ENCODE measurements at regions not wholly inside any gene's neighbourhood (a gene's known extent, or its start where the extent isn't known, plus 50 kb on each side); places are given as distances from the start of the nearest gene placed in this dataset.
A peak's percentile ranks its signal among the peaks of the same experiment; 100 is the strongest.

GRCh38 chr1:88351960-88352359 is 332.1 kb upstream of the PKN2 start:
- Histone ChIP-seq H3K4me3 (ENCODE audit: low read length in 3 of 3) (no peak overlapping the region), H3K27ac (ENCODE audit: low read depth in 2 of 2, low read length in 2 of 2) (no peak overlapping the region), H3K27me3 (ENCODE audit: control insufficient read depth, insufficient read depth, low read length) (no peaks in the 10 kb centered on the region), H3K9me3 (ENCODE audit: control insufficient read depth in 2 of 3, insufficient read depth in 1 of 3, low read length in 3 of 3) (no peaks in the 10 kb centered on the region), H3K36me3 (ENCODE audit: control insufficient read depth in 2 of 3, insufficient read depth in 3 of 3, low read length in 3 of 3) (no peaks in the 10 kb centered on the region), H3K4me1 (ENCODE audit: control insufficient read depth in 2 of 3, insufficient read depth in 2 of 3, low read depth in 1 of 3, low read length in 3 of 3) (no peaks in the 10 kb centered on the region), H3K9ac (ENCODE audit: low read length in 3 of 3) (no peak overlapping the region)
- peak in 1 of 5 donors; percentile 7 for DNase-seq
- no peak for FAIRE-seq
- intact Hi-C loops (cut with DNase I): no loop called here
- TF ChIP-seq CTCF (IDR thresholded peaks at IDR 0.05; ENCODE audit: borderline replicate concordance, extremely low read depth, insufficient read depth): no peak

DNA sequence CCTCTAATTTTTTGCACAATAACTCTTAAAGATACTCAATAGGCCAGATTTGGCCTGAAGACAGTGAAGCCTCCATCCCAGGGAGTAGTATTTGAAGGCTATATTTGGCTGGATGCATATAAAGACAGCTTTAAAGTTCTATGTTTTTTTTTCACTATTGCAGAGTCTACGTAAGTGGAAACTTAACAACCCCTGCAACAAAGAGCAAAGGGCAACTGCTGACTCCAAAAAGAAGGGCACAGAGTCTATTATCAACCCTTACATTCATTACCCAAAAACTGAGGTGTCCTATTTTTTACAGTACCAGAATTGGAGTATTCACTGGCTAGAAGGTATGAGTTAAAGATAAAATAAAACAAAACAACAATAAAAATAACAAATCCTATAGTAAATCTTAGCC is 329.8 kb upstream of the PKN2 start:
- Histone ChIP-seq H3K4me3 (ENCODE audit: low read length in 3 of 3) (no peak overlapping the region), H3K27me3 (ENCODE audit: control insufficient read depth, insufficient read depth, low read length) (no peaks in the 10 kb centered on the region), H3K4me1 (ENCODE audit: control insufficient read depth in 2 of 3, insufficient read depth in 2 of 3, low read depth in 1 of 3, low read length in 3 of 3) (no peaks in the 10 kb centered on the region), H3K27ac (ENCODE audit: low read depth in 2 of 2, low read length in 2 of 2) (no peak overlapping the region), H3K9ac (ENCODE audit: low read length in 3 of 3) (no peak overlapping the region), H3K9me3 (ENCODE audit: control insufficient read depth in 2 of 3, insufficient read depth in 1 of 3, low read length in 3 of 3) (no peaks in the 10 kb centered on the region), H3K36me3 (ENCODE audit: control insufficient read depth in 2 of 3, insufficient read depth in 3 of 3, low read length in 3 of 3) (no peaks in the 10 kb centered on the region)
- intact Hi-C loops (cut with DNase I): no loop called here
- no peak for TF ChIP-seq CTCF (IDR thresholded peaks at IDR 0.05; ENCODE audit: borderline replicate concordance, extremely low read depth, insufficient read depth)
- DNase-seq (no peak), FAIRE-seq (no peak)

- Histone ChIP-seq H3K27me3 (ENCODE audit: control insufficient read depth, insufficient read depth, low read length) (no peaks in the 10 kb centered on the region), H3K9me3 (ENCODE audit: control insufficient read depth in 2 of 3, insufficient read depth in 1 of 3, low read length in 3 of 3) (no peaks in the 10 kb centered on the region), H3K27ac (ENCODE audit: low read depth in 2 of 2, low read length in 2 of 2) (no peak overlapping the region), H3K36me3 (ENCODE audit: control insufficient read depth in 2 of 3, insufficient read depth in 3 of 3, low read length in 3 of 3) (no peaks in the 10 kb centered on the region), H3K4me1 (ENCODE audit: control insufficient read depth in 2 of 3, insufficient read depth in 2 of 3, low read depth in 1 of 3, low read length in 3 of 3) (no peaks in the 10 kb centered on the region), H3K4me3 (ENCODE audit: low read length in 3 of 3) (no peak overlapping the region), H3K9ac (ENCODE audit: low read length in 3 of 3) (no peak overlapping the region)
- no peak for FAIRE-seq
- TF ChIP-seq CTCF (IDR thresholded peaks at IDR 0.05; ENCODE audit: borderline replicate concordance, extremely low read depth, insufficient read depth): no peak
- DNase-seq: peak in 2 of 5 donors; percentile 9 to 56
- intact Hi-C loops (cut with DNase I): no loop called here
These were observed 326.3 kb upstream of the PKN2 start for GRCh38 chr1:88357729-88358128.

GRCh38 chr1:88371436-88372023 is 312.5 kb upstream of the PKN2 start:
- no peak overlapping the region for H3K27ac ChIP-seq (ENCODE audit: low read depth in 2 of 2, low read length in 2 of 2)
- intact Hi-C loops (cut with DNase I): no loop called here
- FAIRE-seq (no peak), DNase-seq (no peak)
- H3K9ac ChIP-seq (ENCODE audit: low read length in 3 of 3): no peak overlapping the region
- no peak for TF ChIP-seq CTCF (IDR thresholded peaks at IDR 0.05; ENCODE audit: borderline replicate concordance, extremely low read depth, insufficient read depth)
- H3K4me1 ChIP-seq (ENCODE audit: control insufficient read depth in 2 of 3, insufficient read depth in 2 of 3, low read depth in 1 of 3, low read length in 3 of 3): no peaks in the 10 kb centered on the region
- H3K9me3 ChIP-seq (ENCODE audit: control insufficient read depth in 2 of 3, insufficient read depth in 1 of 3, low read length in 3 of 3): no peaks in the 10 kb centered on the region
- no peaks in the 10 kb centered on the region for H3K36me3 ChIP-seq (ENCODE audit: control insufficient read depth in 2 of 3, insufficient read depth in 3 of 3, low read length in 3 of 3)
- no peak overlapping the region for H3K4me3 ChIP-seq (ENCODE audit: low read length in 3 of 3)
- H3K27me3 ChIP-seq (ENCODE audit: control insufficient read depth, insufficient read depth, low read length): no peaks in the 10 kb centered on the region
